HG03095 (cell line): ENCODE measurements at regions not wholly inside any gene's neighbourhood (a gene's known extent, or its start where the extent isn't known, plus 50 kb on each side); places are given as distances from the start of the nearest gene placed in this dataset.
"Not testable (repeated sequence)": the region's sequence is repeated elsewhere in the genome, so short reads cannot be mapped to it uniquely, and the experiment has no call there.

ENCODE experiments used
- ATAC-seq: cut with Tn5 transposase; IDR thresholded peaks from one replicate; pipeline ENCODE4 v1.9.1; 2021; ENCODE audit warnings: moderate library complexity; ENCODE audit not compliant: unreplicated experiment

- no peak for ATAC-seq
Observed at GRCh38 chr21:41571938-41572510, 64.1 kb upstream of the TMPRSS2 start.

DNA sequence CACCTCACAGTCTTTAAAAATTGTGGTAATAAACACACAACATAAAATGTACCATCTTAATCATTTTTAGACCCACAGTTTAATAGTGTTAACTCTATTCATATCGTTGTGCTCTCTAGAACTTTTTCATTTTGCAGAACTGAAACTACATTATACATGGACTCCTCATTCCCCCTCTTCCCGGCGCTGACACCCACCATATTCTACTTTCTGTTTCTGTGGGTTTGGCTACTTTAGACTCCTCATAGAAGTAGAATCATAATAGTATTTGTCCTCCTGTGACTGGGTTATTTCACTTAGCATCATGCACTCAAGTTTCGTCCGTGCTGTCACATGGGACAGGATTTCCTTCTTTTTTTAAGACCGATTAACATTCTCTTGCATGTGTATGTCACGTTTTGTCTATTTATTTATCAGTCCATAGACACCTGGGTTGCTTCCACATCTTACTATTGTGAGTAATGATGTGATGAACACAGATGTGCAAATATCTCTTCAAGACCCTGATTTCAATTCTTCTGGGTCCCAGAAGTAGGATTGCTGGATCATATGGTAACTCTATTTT lies 62.9 kb upstream of the TMPRSS2 start:
- peak; percentile 80 for ATAC-seq

DNA sequence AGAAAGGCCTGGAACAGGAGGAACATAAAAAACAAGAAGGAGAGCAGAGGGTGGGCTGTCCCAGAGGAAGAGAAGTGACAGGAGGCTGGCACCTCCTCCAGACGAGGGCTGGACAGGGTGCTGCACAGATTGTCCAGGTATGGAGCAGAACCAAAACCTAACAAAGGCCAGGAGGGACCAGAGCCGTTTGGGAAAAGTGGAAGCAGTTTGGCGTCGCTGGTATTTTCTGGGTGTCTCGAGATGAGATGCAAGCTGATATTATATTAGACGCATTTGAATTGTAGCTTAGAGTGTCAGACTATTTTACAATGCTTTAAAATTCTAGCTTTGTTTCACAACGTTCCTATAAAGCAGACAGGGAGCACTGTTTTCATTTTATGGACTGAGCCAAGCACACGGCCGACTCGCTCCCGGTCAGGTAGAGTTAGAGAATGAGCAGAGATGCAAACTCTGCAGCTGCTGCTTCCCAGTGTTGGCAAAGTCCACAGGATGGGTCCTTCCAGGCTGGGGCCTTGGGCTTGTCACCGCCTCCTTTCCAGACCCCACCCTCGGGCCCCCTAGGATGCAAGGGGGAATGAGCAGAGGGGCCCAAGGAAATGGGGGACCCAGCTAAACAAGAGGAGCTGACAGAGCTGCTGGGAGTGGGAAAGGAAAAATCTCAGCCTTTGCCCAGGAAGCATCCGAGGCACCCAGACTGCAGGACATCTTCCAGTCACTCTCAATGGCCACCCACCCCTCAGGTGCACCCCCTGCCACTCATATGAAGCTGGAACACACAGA lies 60.8 kb upstream of the TMPRSS2 start:
- no peak for ATAC-seq

DNA sequence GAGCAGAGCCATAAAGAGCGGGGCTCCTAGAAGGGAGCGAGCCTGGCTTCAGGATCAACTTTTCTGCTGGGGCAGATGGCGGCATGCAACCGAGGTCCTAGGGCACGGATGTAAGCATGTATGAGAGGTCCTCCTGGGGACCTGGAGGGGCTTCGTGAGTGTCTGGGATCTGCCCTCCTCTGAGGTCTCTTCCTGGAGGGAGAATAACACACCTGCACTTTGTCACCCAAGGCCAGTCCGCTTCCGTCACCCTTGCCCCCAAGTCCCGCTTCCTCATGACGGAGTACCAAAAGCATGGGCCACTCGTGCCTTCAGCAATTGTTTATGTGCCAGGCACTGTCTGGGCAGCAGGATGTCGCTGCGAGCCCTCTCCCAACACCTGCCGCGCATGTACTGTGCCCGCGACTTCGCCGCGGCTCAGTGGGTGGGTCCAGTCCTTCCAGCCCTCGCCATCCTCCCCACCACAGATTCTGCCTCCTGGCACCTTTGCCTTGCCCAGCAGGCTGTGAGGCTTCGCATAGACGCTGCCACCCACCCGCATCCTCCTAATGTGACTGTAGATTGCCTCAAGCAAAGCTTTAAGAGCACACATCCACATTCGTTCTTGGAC lies 60.0 kb upstream of the TMPRSS2 start:
- no peak for ATAC-seq

DNA sequence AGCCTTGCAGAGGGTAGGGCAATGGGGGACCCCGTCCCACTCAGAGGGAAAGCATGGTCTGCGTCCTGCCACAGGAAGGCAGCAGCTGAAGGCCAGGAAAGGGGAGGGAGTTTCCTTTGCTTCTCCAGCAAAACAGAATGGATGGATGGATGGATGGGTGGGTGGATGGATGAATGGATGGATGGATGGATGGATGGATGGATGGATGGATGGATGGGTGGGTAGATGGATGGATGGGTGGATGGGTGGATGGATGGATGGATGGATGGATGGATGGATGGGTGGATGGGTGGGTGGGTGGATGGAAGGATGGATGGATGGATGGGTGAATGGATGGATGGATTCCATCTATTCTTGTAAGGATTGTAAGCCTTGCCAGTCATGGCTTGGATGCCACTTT lies 59.3 kb upstream of the TMPRSS2 start:
- ATAC-seq, result not testable (repeated sequence)

DNA sequence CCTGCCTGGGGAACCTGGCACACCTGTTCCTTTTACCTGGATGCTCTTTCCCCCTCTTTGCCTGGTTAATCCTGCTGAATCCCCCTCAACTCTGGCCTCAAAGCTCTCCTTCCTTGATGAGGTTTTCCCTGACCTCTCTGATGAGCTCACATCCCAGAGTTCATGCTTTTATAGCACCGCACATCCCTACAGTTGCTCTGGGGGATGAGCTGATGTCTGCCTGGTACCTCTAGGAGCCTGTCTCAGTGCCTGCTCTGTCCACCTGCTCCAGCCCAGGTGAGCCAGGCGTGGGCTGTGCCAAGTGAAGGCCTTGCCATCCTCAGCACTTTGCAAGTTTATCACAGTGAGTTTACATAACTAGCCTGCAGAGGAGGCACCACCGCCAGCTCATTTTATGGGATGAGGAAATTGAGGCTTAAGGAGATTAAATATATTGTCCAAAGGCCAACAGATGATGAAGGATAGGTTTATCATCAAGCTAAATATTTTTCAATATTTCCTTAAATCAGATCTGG lies 58.6 kb upstream of the TMPRSS2 start:
- ATAC-seq, result no peak

GRCh38 chr21:41565550-41565949 lies 57.6 kb upstream of the TMPRSS2 start:
- no peak for ATAC-seq

GRCh38 chr21:41564871-41565274 lies 56.9 kb upstream of the TMPRSS2 start:
- ATAC-seq, result no peak

GRCh38 chr21:41562101-41563000 lies 54.4 kb upstream of the TMPRSS2 start:
- ATAC-seq, result no peak

DNA sequence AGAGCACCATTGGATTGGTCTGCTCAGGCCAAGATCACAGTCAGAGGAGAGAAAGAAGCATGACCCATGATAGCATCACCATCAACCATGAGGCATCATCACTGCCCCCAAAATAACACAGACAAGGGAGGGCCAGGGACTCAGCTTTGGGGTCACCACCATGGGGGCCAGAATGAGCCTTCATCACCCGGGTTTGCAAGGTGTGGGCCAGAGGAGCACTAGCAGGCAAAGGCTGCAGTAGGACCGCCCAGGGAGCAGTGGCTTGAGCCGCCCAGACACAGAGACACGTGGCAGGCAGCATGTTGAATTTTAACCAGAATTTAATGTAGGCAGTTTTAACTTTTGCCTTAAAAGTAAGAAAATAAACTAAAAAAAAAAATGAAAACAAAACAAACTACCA lies 53.7 kb upstream of the TMPRSS2 start:
- ATAC-seq, result no peak

GRCh38 chr21:41560661-41561158 lies 52.8 kb upstream of the TMPRSS2 start:
- no peak for ATAC-seq

- ATAC-seq, result no peak
Observed at GRCh38 chr21:41559658-41560631, 52.0 kb upstream of the TMPRSS2 start.

DNA sequence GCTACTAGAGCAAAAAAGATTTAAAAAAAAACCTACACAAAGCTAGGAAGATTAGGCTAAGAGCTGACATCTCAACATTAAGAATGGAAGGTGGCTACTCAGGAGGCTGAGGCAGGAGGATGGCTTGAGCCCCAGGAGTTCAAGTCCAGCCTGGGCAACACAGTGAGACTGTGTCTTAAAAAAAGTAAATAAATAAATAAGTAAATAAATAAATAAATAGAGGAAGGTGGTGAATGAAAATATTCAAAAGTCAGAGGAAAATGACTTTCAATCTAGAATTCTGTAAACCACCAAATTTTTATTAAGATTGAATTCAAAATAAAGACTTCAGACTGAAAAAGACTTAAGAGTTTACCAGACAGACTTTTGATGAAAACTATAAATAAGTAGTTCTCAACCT lies 50.9 kb upstream of the TMPRSS2 start:
- ATAC-seq, result no peak

DNA sequence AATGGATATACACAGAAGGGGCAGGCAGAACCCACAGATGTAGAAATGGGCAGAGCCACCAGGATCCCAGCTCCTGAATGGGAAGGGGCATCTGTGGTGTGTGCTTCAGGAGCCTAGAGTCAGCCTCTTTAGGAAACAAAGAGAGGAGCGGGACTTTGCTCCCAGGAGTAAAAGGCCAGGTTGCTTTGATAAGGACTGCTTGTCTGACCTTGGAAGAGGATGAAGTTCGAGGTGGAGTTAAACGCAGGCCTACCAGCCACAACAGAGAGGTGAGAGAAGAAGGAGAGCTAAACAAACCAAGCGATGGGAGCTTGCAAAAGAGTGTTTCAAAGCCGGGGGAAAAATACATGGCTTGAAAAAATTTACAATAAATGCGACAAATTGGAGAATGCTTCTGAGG lies 49.9 kb upstream of the TMPRSS2 start:
- no peak for ATAC-seq
